Neural cell (in vitro differentiated cells): ENCODE measurements at regions not wholly inside any gene's neighbourhood (a gene's known extent, or its start where the extent isn't known, plus 50 kb on each side); places are given as distances from the start of the nearest gene placed in this dataset.

Experiments used
- H2AFZ ChIP-seq: fragments of 200-600, 300-800 bp; sonication (generic), shearing (Covaris generic); 2 replicates; pipeline ENCODE4 v1.6.0; 2014; ENCODE audit warnings: low read depth, mild to moderate bottlenecking, antibody characterized with exemption, low read length, moderate library complexity
- H3F3A ChIP-seq: fragments of 200-600 bp; shearing (Covaris generic); 2 replicates; pipeline ENCODE4 v1.6.1; 2016; ENCODE audit warnings: mild to moderate bottlenecking, moderate library complexity, mixed read lengths, antibody characterized with exemption, low read length; ENCODE audit not compliant: insufficient read depth, poor library complexity, severe bottlenecking
- H3K27ac ChIP-seq: fragments of 200-600, 300-800 bp; sonication (generic), shearing (Covaris generic); 2 replicates; pipeline ENCODE4 v1.5.1; 2014; ENCODE audit warnings: mild to moderate bottlenecking, low read length, moderate library complexity
- H3K27me3 ChIP-seq: fragments of 300-800, 200-600 bp; sonication (generic), shearing (Covaris generic); 2 replicates; pipeline ENCODE4 v1.6.0; 2014; ENCODE audit warnings: mild to moderate bottlenecking, low read depth, low read length, moderate library complexity; ENCODE audit not compliant: insufficient read depth
- H3K36me3 ChIP-seq: fragments of 300-800, 200-600 bp; sonication (generic), shearing (Covaris generic); 2 replicates; pipeline ENCODE4 v1.5.1; 2014; ENCODE audit warnings: mild to moderate bottlenecking, antibody characterized with exemption, low read length, moderate library complexity; ENCODE audit not compliant: insufficient read depth
- H3K4me2 ChIP-seq: fragments of 300-800, 200-600 bp; sonication (generic), shearing (Covaris generic); 2 replicates; pipeline ENCODE4 v1.6.0; 2014; ENCODE audit warnings: mild to moderate bottlenecking, low read length
- H3K4me3 ChIP-seq: fragments of 300-800, 200-600 bp; sonication (generic), shearing (Covaris generic); 2 replicates; pipeline ENCODE4 v1.5.1; 2014; ENCODE audit warnings: mild to moderate bottlenecking, low read length, moderate library complexity
- H3K79me2 ChIP-seq: fragments of 200-600 bp; shearing (Covaris generic); replicated peaks from 2 replicates; pipeline ENCODE4 v1.6.0; 2014; ENCODE audit warnings: mild to moderate bottlenecking, low read length, moderate library complexity; ENCODE audit not compliant: insufficient read depth
- H3K9ac ChIP-seq: fragments of 300-800, 200-600 bp; sonication (generic), shearing (Covaris generic); 2 replicates; pipeline ENCODE4 v1.6.1; 2016; ENCODE audit warnings: mild to moderate bottlenecking, low read length, mixed read lengths
- H3K9me2 ChIP-seq: fragments of 200-600 bp; shearing (Covaris generic); 2 replicates; pipeline ENCODE4 v1.6.1; 2016; ENCODE audit warnings: mild to moderate bottlenecking, low read length, mixed read lengths; ENCODE audit not compliant: insufficient read depth
- H3K9me3 ChIP-seq: fragments of 200-600, 300-800 bp; sonication (generic), shearing (Covaris generic); 2 replicates; pipeline ENCODE4 v1.6.1; 2016; ENCODE audit warnings: mild to moderate bottlenecking, mixed run types, low read length, moderate library complexity, mixed read lengths
- H4K20me1 ChIP-seq: fragments of 200-600 bp; shearing (Covaris generic); 2 replicates; pipeline ENCODE4 v1.6.1; 2016; ENCODE audit warnings: mild to moderate bottlenecking, mixed run types; ENCODE audit not compliant: insufficient read depth
- CTCF ChIP-seq: fragments of 450-650 bp; IDR thresholded peaks from 2 replicates; pipeline ENCODE4 v1.5.1; 2014; ENCODE audit warnings: antibody characterized with exemption, mild to moderate bottlenecking, moderate library complexity; ENCODE audit not compliant: poor library complexity, severe bottlenecking
- EP300 ChIP-seq: fragments of 450-650 bp; conservative IDR thresholded peaks from 2 replicates; pipeline ENCODE4 v1.6.1; 2014; ENCODE audit warnings: antibody characterized with exemption, mild to moderate bottlenecking, moderate library complexity; ENCODE audit not compliant: poor library complexity, severe bottlenecking
- EZH2 ChIP-seq: fragments of 200-600, 300-800 bp; shearing (Covaris generic), sonication (generic); IDR thresholded peaks from 2 replicates; pipeline ENCODE4 v1.6.1; 2014; ENCODE audit warnings: antibody characterized with exemption, low read length, borderline replicate concordance, mild to moderate bottlenecking; ENCODE audit not compliant: insufficient read depth, poor library complexity, severe bottlenecking
- MXI1 ChIP-seq: fragments of 450-650 bp; conservative IDR thresholded peaks from 2 replicates; pipeline ENCODE4 v1.6.1; 2014; ENCODE audit warnings: antibody characterized with exemption, mild to moderate bottlenecking; ENCODE audit not compliant: poor library complexity, severe bottlenecking
- POLR2AphosphoS5 ChIP-seq: IDR thresholded peaks from 2 replicates; pipeline ENCODE4 v1.6.1; 2012
- RAD21 ChIP-seq: fragments of 450-650 bp; conservative IDR thresholded peaks from 2 replicates; pipeline ENCODE4 v1.6.1; 2014; ENCODE audit warnings: antibody characterized with exemption, mild to moderate bottlenecking, moderate library complexity
- SMC3 ChIP-seq: fragments of 450-650 bp; conservative IDR thresholded peaks from 2 replicates; pipeline ENCODE4 v1.6.1; 2014; ENCODE audit warnings: antibody characterized with exemption, mild to moderate bottlenecking, moderate library complexity; ENCODE audit not compliant: poor library complexity
- TAF1 ChIP-seq: IDR thresholded peaks from 2 replicates; pipeline ENCODE4 v1.6.1; 2012; ENCODE audit warnings: low read depth
- TF ChIP-seq, protein P1 (sequence below): IDR thresholded peaks from 2 replicates; pipeline ENCODE4 v1.6.1; 2012; ENCODE audit warnings: borderline replicate concordance

GRCh38 chr10:5581670-5582566, 57.2 kb downstream of the CALML3 start:
- TF ChIP-seq RAD21 (no peak), MXI1 (no peak), SMC3 (no peak), CTCF (no peak), TAF1 (no peak), EP300 (no peak), EZH2 (no peak), POLR2AphosphoS5 (no peak)
- TF ChIP-seq, protein P1, sequence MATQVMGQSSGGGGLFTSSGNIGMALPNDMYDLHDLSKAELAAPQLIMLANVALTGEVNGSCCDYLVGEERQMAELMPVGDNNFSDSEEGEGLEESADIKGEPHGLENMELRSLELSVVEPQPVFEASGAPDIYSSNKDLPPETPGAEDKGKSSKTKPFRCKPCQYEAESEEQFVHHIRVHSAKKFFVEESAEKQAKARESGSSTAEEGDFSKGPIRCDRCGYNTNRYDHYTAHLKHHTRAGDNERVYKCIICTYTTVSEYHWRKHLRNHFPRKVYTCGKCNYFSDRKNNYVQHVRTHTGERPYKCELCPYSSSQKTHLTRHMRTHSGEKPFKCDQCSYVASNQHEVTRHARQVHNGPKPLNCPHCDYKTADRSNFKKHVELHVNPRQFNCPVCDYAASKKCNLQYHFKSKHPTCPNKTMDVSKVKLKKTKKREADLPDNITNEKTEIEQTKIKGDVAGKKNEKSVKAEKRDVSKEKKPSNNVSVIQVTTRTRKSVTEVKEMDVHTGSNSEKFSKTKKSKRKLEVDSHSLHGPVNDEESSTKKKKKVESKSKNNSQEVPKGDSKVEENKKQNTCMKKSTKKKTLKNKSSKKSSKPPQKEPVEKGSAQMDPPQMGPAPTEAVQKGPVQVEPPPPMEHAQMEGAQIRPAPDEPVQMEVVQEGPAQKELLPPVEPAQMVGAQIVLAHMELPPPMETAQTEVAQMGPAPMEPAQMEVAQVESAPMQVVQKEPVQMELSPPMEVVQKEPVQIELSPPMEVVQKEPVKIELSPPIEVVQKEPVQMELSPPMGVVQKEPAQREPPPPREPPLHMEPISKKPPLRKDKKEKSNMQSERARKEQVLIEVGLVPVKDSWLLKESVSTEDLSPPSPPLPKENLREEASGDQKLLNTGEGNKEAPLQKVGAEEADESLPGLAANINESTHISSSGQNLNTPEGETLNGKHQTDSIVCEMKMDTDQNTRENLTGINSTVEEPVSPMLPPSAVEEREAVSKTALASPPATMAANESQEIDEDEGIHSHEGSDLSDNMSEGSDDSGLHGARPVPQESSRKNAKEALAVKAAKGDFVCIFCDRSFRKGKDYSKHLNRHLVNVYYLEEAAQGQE = no peak
- Histone ChIP-seq H3K27ac (no peak overlapping the region), H2AFZ (no peak overlapping the region), H3K9me2 (no peaks in the 10 kb centered on the region), H3K27me3 (no peaks in the 10 kb centered on the region), H3K36me3 (no peaks in the 10 kb centered on the region), H3K4me3 (no peak overlapping the region), H3K79me2 (no peaks in the 10 kb centered on the region), H3F3A (no peaks in the 10 kb centered on the region), H4K20me1 (no peaks in the 10 kb centered on the region), H3K9ac (no peak overlapping the region), H3K9me3 (no peaks in the 10 kb centered on the region), H3K4me2 (no peak overlapping the region)

- H4K20me1 ChIP-seq = no peaks in the 10 kb centered on the region
- H3K36me3 ChIP-seq = no peaks in the 10 kb centered on the region
- H3K4me3 ChIP-seq = no peak overlapping the region
- no peaks in the 10 kb centered on the region for H3F3A ChIP-seq
- no peak overlapping the region for H3K4me2 ChIP-seq
- no peak overlapping the region for H2AFZ ChIP-seq
- H3K27ac ChIP-seq = no peak overlapping the region
- no peak overlapping the region for H3K9ac ChIP-seq
- H3K9me2 ChIP-seq = no peaks in the 10 kb centered on the region
- H3K9me3 ChIP-seq = no peaks in the 10 kb centered on the region
- H3K27me3 ChIP-seq = no peaks in the 10 kb centered on the region
- TF ChIP-seq TAF1 (no peak), POLR2AphosphoS5 (no peak), MXI1 (no peak), CTCF (no peak), RAD21 (no peak), SMC3 (no peak), EZH2 (no peak), EP300 (no peak)
- TF ChIP-seq, protein P1 = no peak
- no peaks in the 10 kb centered on the region for H3K79me2 ChIP-seq
Measured at GRCh38 chr10:5582736-5583135, 58.0 kb downstream of the CALML3 start.
